ENCODE measurements at regions not wholly inside any gene's neighbourhood (a gene's known extent, or its start where the extent isn't known, plus 50 kb on each side); places are given as distances from the start of the nearest gene placed in this dataset.

GRCh38 chr14:54267172-54267571 lies 129.6 kb upstream of the CDKN3 start:
- DNase-seq (ENCODE audit: insufficient read length, low spot score) (no peak), FAIRE-seq (no peak)
- TF ChIP-seq POLR2A (IDR thresholded peaks at IDR 0.05; ENCODE audit: low read depth, low read length) = no peak

DNA sequence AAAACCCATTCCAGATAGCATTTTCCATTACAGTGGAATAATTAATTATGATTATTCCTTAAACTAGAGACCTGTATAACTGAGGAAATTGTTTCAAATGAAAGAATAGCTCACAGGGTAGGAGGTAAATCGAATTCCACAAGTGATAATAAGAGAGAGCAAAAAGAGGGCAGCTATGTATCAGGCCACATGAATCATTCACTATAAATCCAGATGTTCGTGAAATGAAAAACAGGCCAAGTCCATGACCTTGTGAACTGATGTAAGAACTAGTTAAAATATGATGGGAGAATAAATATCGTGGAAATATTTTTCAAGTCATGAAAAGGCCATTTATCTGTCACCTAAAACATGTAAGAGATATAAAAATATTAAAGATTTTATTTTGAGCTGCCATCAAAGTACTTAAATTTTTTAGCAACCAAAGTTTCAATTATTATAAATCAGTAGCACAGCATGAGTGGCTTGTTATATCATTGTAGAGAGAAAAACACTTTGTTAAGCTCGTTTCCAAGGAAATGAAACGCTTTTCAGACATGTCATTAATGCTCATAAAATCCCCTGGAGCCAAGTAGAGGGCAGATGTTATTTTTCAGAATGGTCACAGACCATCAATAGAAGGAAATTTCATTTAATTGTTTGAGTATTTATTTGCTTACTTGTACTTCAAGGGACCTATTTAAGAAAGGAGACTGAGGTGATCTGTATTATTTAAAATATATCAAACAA lies 120.6 kb upstream of the CDKN3 start:
- FAIRE-seq = no peak
- TF ChIP-seq POLR2A (IDR thresholded peaks at IDR 0.05; ENCODE audit: low read depth, low read length) = no peak
- DNase-seq (ENCODE audit: insufficient read length, low spot score) = no peak

DNA sequence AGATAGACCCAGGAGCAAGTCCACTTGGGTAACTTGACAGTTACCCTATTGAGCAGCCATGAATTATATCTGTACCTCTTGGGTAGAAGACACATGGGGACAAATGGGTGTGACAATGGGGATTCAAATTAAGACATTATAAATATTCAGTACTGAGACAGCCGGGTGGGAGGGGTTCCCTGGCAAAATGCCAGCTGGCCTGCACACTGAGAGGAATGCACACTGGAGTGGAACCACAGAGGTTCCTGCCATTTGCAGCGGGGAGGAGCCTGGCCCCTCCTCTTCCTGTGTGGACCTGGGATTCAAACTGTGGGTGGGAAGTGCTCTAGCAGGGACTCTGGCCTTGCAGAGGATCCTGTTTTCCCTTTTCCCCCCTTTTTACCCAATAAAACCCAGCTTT lies 118.7 kb upstream of the CDKN3 start:
- no peak for TF ChIP-seq POLR2A (IDR thresholded peaks at IDR 0.05; ENCODE audit: low read depth, low read length)
- DNase-seq (ENCODE audit: insufficient read length, low spot score) = no peak
- FAIRE-seq = no peak

GRCh38 chr14:54278665-54279295 lies 118.0 kb upstream of the CDKN3 start:
- TF ChIP-seq POLR2A (IDR thresholded peaks at IDR 0.05; ENCODE audit: low read depth, low read length) = no peak
- no peak for DNase-seq (ENCODE audit: insufficient read length, low spot score)
- no peak for FAIRE-seq

DNA sequence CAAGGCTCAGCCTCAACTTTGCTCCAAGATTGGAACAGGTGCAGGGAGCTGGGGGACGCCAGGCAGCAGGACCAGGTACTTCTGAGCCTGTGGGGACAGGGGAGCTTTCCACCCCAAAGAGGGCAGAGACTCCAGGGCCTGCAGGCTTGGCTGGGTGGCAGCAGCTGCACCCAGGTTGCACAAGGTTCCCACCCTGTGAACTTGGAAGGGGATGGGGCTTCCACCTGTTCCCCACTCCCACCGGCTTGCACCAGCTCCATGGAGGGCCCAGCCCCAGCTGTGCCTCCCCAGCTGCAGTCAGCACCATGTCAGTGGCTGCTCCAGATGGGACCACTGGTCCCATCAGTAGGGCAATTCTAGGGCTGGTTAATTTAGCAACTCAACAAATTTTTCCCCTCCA lies 114.0 kb upstream of the CDKN3 start:
- TF ChIP-seq POLR2A (IDR thresholded peaks at IDR 0.05; ENCODE audit: low read depth, low read length) = no peak
- DNase-seq (ENCODE audit: insufficient read length, low spot score) (no peak), FAIRE-seq (no peak)

- FAIRE-seq (no peak), DNase-seq (ENCODE audit: insufficient read length, low spot score) (no peak)
- no peak for TF ChIP-seq POLR2A (IDR thresholded peaks at IDR 0.05; ENCODE audit: low read depth, low read length)
These were observed 111.8 kb upstream of the CDKN3 start for GRCh38 chr14:54285030-54285429.

- FAIRE-seq (no peak), DNase-seq (ENCODE audit: insufficient read length, low spot score) (no peak)
- TF ChIP-seq POLR2A (IDR thresholded peaks at IDR 0.05; ENCODE audit: low read depth, low read length) = no peak
These were observed 105.2 kb upstream of the CDKN3 start for GRCh38 chr14:54291491-54292191.

- FAIRE-seq = no peak
- TF ChIP-seq POLR2A (IDR thresholded peaks at IDR 0.05; ENCODE audit: low read depth, low read length) = no peak
- DNase-seq (ENCODE audit: insufficient read length, low spot score) = no peak
These were observed 102.0 kb upstream of the CDKN3 start for GRCh38 chr14:54294802-54295201.

DNA sequence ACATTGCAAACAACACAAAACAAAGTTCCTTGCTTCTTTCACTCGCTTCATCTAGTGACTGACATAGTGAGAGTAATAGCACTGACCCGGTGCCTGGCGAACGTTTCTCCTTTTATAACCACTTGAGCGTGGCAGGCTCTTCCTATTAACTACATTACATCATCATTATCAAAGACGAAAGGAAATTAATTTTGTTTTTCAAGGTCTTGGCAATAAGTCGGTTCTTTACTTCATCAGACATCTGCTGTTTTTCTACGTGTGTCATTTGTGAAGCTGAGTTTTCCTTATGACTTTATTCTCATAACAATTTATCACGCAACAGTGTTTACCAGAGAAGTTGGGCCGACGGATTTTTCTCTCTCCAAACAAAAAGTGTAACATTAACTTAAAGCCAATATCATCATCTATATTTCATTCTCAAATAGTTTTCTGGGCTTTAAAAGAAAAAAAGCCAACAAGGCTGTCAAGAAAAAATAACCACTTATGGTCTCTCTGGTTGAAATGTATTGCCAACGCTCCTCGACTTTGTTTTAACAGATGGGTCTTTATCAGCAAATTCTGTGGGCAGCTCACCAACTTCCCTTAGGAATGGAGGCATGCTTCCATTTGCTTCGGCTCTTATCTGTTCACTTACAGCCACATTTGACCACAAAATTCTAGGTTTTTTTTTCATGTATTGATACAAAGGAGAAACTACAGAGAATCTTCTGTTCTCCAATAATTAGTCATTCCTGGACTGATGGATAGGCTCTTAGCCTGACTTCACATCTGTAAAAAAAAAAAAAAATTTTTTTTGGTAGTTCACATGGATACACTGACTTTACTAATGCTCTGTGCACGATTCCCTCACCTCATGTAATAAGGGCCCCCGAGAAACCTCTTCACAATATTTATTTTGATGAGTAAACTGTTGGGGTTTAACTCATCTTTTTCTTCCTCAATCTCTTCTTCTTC lies 97.1 kb upstream of the CDKN3 start:
- no peak for TF ChIP-seq POLR2A (IDR thresholded peaks at IDR 0.05; ENCODE audit: low read depth, low read length)
- DNase-seq (ENCODE audit: insufficient read length, low spot score) = no peak
- FAIRE-seq = no peak

GRCh38 chr14:54300881-54301280 lies 95.9 kb upstream of the CDKN3 start:
- DNase-seq (ENCODE audit: insufficient read length, low spot score) = no peak
- no peak for TF ChIP-seq POLR2A (IDR thresholded peaks at IDR 0.05; ENCODE audit: low read depth, low read length)
- FAIRE-seq = no peak

- no peak for DNase-seq (ENCODE audit: insufficient read length, low spot score)
- no peak for FAIRE-seq
- TF ChIP-seq POLR2A (IDR thresholded peaks at IDR 0.05; ENCODE audit: low read depth, low read length) = no peak
These were observed 95.4 kb upstream of the CDKN3 start for GRCh38 chr14:54301359-54301758.

GRCh38 chr14:54306806-54307205 lies 90.0 kb upstream of the CDKN3 start:
- FAIRE-seq (no peak), DNase-seq (ENCODE audit: insufficient read length, low spot score) (no peak)
- no peak for TF ChIP-seq POLR2A (IDR thresholded peaks at IDR 0.05; ENCODE audit: low read depth, low read length)

DNA sequence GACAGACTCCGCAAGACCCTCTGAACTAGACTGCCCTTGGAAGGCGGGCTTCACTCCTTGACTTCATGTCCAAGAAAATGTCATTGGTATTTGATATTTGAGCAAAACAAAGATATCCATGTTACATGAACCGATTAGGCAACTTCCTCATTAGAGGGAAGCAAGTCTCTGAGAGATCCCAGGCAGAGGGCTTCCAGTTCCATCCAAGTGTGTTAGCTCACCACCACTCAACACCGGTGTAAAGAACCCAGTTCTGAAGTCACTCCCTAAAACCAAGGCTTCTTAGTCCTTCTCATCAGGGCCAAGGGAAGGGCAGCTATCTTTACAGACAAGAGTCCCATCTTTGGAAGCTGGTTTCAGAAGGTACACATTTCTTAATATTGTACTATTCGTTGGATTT lies 87.2 kb upstream of the CDKN3 start:
- DNase-seq (ENCODE audit: insufficient read length, low spot score) = no peak
- no peak for FAIRE-seq
- no peak for TF ChIP-seq POLR2A (IDR thresholded peaks at IDR 0.05; ENCODE audit: low read depth, low read length)

Measured in H54 (cell line).